GM19035 (cell line): ENCODE measurements at regions not wholly inside any gene's neighbourhood (a gene's known extent, or its start where the extent isn't known, plus 50 kb on each side); places are given as distances from the start of the nearest gene placed in this dataset.
A peak's percentile ranks its signal among the peaks of the same experiment; 100 is the strongest.

Experiments used
- ATAC-seq: cut with Tn5 transposase; IDR thresholded peaks from one replicate; pipeline ENCODE4 v1.9.1; 2021; ENCODE audit not compliant: unreplicated experiment

DNA sequence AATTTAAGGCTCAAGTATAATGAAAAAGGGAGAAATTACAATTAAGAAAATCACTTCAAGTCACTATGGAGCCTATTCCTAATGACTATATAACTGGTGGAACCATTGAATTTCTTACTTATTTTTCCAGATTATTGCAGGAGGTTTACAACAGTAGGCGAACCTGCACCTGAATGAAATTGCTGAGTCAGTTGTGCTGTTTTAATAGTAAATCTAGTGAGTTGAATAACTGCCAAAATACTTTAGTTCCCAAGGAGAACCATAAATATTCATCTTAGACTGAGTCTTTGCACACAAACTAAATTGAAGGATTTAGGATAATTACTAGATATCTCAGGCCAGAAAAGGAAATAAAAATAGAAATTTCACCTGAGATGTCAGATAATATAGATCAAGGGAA, 1052.8 kb downstream of the NAALADL2 start:
- ATAC-seq: no peak

DNA sequence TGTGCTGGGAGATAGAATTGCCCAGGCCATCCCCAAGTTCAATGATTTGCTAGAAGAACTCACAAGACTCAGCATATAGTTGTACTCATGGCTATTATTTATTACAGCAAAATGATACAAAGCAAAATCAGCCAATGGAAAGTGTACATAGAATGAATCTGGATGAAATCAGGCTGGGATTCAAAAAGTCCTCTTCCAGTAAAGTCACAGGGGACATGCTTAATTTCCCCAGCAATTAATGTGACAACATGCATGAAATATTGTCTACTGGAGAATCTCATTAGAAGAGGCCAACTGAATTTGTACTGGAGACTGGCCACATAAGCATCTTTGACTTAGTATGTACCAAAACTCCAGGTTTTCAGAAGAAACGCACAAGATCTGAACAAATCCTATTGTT, 1043.1 kb downstream of the NAALADL2 start:
- no peak for ATAC-seq

GRCh38 chr3:175898194-175898593, 1039.1 kb downstream of the NAALADL2 start:
- ATAC-seq: no peak

- no peak for ATAC-seq
These were observed 1037.5 kb downstream of the NAALADL2 start for GRCh38 chr3:175896655-175897054.

GRCh38 chr3:175895731-175896130, 1036.6 kb downstream of the NAALADL2 start:
- no peak for ATAC-seq

- ATAC-seq: no peak
These were observed 1034.4 kb downstream of the NAALADL2 start for GRCh38 chr3:175893566-175893965.

DNA sequence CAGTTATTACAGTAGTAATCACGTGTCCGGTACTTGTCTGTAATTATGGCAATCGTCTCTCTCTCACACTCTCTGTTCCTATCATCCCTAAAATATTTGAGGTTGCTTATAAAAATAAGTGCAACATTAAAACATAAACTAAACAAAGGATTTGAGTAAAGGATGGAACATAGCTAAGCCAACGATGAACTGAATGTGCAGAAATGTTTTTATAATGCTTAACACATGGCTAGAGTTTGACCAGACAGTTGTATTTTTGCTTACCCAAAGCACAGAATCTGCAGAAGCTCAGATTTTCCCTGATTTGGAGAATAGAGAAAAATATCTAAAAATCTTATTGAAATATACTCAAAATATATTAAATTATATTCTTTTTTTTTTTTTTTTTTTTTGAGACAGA, 1030.9 kb downstream of the NAALADL2 start:
- ATAC-seq: no peak

DNA sequence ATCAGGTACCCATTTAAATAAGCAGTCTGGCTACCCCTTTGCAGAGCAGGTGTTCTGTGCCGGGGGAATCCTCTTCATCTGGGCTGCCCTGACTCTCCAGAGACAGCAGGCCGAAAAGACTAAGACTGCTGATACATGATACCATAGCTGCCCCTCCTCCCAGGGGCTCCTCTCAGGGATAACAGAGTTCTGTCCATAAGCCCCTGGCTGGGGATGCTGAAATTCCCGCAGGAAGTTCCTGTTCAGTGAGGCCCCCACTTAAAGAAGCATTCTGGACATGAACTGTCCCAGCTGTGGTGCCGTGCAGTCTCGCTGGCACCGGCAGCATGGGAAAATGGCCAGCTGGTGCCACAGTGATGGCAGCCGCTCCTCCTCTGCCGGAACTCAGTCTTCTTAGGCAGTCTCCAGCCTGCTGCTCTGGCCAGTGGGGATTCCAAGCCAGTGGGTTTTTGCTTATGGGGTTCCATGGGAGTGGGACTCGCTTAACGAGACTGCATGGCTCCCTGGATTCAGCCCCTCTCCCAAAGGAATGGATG, 1026.2 kb downstream of the NAALADL2 start:
- ATAC-seq: no peak

DNA sequence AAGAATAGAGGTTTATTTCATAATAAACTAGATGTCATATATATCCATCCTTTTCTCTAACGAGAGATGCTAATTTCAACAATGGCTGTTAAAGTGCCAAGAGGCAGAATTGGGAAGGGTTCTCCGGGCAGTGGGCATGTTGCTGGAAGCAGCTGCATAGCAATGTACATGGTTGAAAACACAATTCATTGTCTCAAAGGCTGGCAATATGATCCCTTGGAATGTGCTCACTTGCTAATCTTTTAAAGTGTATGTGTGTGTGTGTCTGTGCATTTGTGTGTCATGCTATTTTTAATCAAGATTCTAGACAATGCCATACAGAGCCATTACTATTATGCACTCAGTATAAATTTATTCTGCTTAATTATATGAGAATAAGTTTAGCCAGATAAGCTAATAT, 1020.3 kb downstream of the NAALADL2 start:
- no peak for ATAC-seq

DNA sequence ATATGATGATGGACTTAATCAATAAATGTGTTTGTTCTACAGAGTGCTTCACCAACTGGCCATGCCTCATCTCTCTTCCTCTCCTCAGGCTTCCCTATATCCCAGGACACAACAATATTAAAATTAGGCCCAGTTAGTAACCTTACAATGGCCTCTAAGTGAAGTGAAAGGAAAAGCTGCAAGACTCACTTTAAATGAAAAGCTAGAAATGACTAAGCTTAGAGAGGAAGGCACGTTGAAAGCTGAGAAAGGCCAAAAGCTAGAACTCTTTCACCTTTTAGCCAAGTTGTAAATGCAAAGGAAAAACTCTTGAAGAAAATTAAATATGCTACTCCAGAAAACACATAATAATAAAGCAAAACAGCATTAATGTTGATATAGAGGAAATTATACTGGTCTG, 1010.3 kb downstream of the NAALADL2 start:
- ATAC-seq: peak; percentile 65

GRCh38 chr3:175868626-175869025, 1009.5 kb downstream of the NAALADL2 start:
- ATAC-seq: no peak

- no peak for ATAC-seq
These were observed 1006.6 kb downstream of the NAALADL2 start for GRCh38 chr3:175865724-175866123.

- ATAC-seq: no peak
These were observed 1002.8 kb downstream of the NAALADL2 start for GRCh38 chr3:175861916-175862315.
